DND-41 (cell line): ENCODE measurements at regions not wholly inside any gene's neighbourhood (a gene's known extent, or its start where the extent isn't known, plus 50 kb on each side); places are given as distances from the start of the nearest gene placed in this dataset.

Experiments
- EZH2 ChIP-seq: IDR thresholded peaks from 3 replicates; pipeline ENCODE4 v1.6.1; 2012; ENCODE audit warnings: borderline replicate concordance, low read depth, mild to moderate bottlenecking, moderate library complexity, low read length, inconsistent platforms; ENCODE audit not compliant: severe bottlenecking
- TF ChIP-seq, protein P1 (sequence below): IDR thresholded peaks from 2 replicates; pipeline ENCODE4 v1.5.1; 2012; ENCODE audit warnings: borderline replicate concordance, low read length, moderate library complexity, mild to moderate bottlenecking; ENCODE audit not compliant: poor library complexity, severe bottlenecking; ENCODE audit errors: extremely low read depth

DNA sequence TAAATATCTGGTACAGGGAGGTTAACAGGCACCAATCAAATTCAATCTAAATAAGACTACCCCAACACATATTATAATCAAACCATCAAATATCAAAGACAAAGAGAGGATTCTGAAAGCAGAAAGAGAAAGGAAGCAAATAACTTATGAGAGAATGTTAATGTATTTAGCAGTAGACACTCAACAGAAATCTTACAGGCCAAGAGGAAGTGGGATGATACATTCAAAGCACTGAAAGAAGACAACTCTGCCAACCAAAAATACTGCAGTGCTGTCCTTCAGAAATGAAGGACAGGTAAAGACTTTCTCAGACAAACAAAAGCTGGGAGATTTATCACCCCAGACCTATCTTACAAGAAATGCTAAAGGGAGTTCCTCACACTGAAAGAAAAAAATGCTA is 95.9 kb upstream of the PTHLH start:
- TF ChIP-seq, protein P1, sequence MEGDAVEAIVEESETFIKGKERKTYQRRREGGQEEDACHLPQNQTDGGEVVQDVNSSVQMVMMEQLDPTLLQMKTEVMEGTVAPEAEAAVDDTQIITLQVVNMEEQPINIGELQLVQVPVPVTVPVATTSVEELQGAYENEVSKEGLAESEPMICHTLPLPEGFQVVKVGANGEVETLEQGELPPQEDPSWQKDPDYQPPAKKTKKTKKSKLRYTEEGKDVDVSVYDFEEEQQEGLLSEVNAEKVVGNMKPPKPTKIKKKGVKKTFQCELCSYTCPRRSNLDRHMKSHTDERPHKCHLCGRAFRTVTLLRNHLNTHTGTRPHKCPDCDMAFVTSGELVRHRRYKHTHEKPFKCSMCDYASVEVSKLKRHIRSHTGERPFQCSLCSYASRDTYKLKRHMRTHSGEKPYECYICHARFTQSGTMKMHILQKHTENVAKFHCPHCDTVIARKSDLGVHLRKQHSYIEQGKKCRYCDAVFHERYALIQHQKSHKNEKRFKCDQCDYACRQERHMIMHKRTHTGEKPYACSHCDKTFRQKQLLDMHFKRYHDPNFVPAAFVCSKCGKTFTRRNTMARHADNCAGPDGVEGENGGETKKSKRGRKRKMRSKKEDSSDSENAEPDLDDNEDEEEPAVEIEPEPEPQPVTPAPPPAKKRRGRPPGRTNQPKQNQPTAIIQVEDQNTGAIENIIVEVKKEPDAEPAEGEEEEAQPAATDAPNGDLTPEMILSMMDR: no peak
- TF ChIP-seq EZH2: no peak
